NB4 (cell line): ENCODE measurements at regions not wholly inside any gene's neighbourhood (a gene's known extent, or its start where the extent isn't known, plus 50 kb on each side); places are given as distances from the start of the nearest gene placed in this dataset.

ENCODE experiments used
- CTCF ChIP-seq: IDR thresholded peaks from one replicate; pipeline ENCODE4 v1.5.1; 2012; ENCODE audit warnings: low read depth, low read length
- POLR2A ChIP-seq: IDR thresholded peaks from 2 replicates; pipeline ENCODE4 v1.6.1; 2011; ENCODE audit warnings: mild to moderate bottlenecking; ENCODE audit not compliant: insufficient read length; ENCODE audit errors: extremely low read depth
- TF ChIP-seq, protein P1 (sequence below): IDR thresholded peaks from 2 replicates; pipeline ENCODE4 v1.6.1; 2011; ENCODE audit warnings: low read depth, low read length

GRCh38 chr5:147046281-147046680 lies 167.7 kb upstream of the PPP2R2B start:
- TF ChIP-seq POLR2A (no peak), CTCF (no peak)
- TF ChIP-seq, protein P1, sequence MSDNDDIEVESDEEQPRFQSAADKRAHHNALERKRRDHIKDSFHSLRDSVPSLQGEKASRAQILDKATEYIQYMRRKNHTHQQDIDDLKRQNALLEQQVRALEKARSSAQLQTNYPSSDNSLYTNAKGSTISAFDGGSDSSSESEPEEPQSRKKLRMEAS, result no peak
